ENCODE measurements at regions not wholly inside any gene's neighbourhood (a gene's known extent, or its start where the extent isn't known, plus 50 kb on each side); places are given as distances from the start of the nearest gene placed in this dataset.

- TF ChIP-seq TCF12 (IDR thresholded peaks at IDR 0.05; ENCODE audit: low read depth) (no peak), RAD21 (IDR thresholded peaks at IDR 0.05; ENCODE audit: low read depth) (peak; percentile 72)
Observed at GRCh38 chr3:82643948-82644347, 882.5 kb upstream of the GBE1 start.

- TF ChIP-seq TCF12 (IDR thresholded peaks at IDR 0.05; ENCODE audit: low read depth) (no peak), RAD21 (IDR thresholded peaks at IDR 0.05; ENCODE audit: low read depth) (no peak), CREB1 (IDR thresholded peaks at IDR 0.05; ENCODE audit: low read depth) (no peak), TEAD4 (IDR thresholded peaks at IDR 0.05) (no peak), YY1 (IDR thresholded peaks at IDR 0.05; ENCODE audit: low read depth) (no peak), USF1 (IDR thresholded peaks at IDR 0.05) (no peak), EP300 (IDR thresholded peaks at IDR 0.05; ENCODE audit: borderline replicate concordance) (no peak), NFIC (IDR thresholded peaks at IDR 0.05) (no peak), CEBPB (IDR thresholded peaks at IDR 0.05) (no peak), EGR1 (IDR thresholded peaks at IDR 0.05) (no peak), ZBTB7A (IDR thresholded peaks at IDR 0.05; ENCODE audit: low read depth) (no peak), FOXM1 (IDR thresholded peaks at IDR 0.05; ENCODE audit: borderline replicate concordance, low read depth) (no peak), MAX (IDR thresholded peaks at IDR 0.05) (no peak), REST (IDR thresholded peaks at IDR 0.05; ENCODE audit: low read depth) (no peak), TAF1 (IDR thresholded peaks at IDR 0.05; ENCODE audit: low read depth) (no peak)
Observed at GRCh38 chr3:82641701-82642100, 880.3 kb upstream of the GBE1 start.

- TF ChIP-seq EP300 (IDR thresholded peaks at IDR 0.05; ENCODE audit: borderline replicate concordance) (no peak), RAD21 (IDR thresholded peaks at IDR 0.05; ENCODE audit: low read depth) (no peak), CEBPB (IDR thresholded peaks at IDR 0.05) (no peak)
Observed at GRCh38 chr3:82640254-82640653, 878.8 kb upstream of the GBE1 start.

GRCh38 chr3:82637574-82637973 is 876.1 kb upstream of the GBE1 start:
- no peak for TF ChIP-seq RAD21 (IDR thresholded peaks at IDR 0.05; ENCODE audit: low read depth)
- no peak for TF ChIP-seq EP300 (IDR thresholded peaks at IDR 0.05; ENCODE audit: borderline replicate concordance)
- TF ChIP-seq YY1 (IDR thresholded peaks at IDR 0.05; ENCODE audit: low read depth): no peak
- TF ChIP-seq TCF12 (IDR thresholded peaks at IDR 0.05; ENCODE audit: low read depth): no peak
- no peak for TF ChIP-seq EGR1 (IDR thresholded peaks at IDR 0.05)
- no peak for TF ChIP-seq REST (IDR thresholded peaks at IDR 0.05; ENCODE audit: low read depth)
- TF ChIP-seq TAF1 (IDR thresholded peaks at IDR 0.05; ENCODE audit: low read depth): no peak

GRCh38 chr3:82636177-82636576 is 874.7 kb upstream of the GBE1 start:
- TF ChIP-seq EP300 (IDR thresholded peaks at IDR 0.05; ENCODE audit: borderline replicate concordance) (no peak), TEAD4 (IDR thresholded peaks at IDR 0.05) (no peak), FOXM1 (IDR thresholded peaks at IDR 0.05; ENCODE audit: borderline replicate concordance, low read depth) (no peak), NFIC (IDR thresholded peaks at IDR 0.05) (no peak), RAD21 (IDR thresholded peaks at IDR 0.05; ENCODE audit: low read depth) (no peak), ZBTB7A (IDR thresholded peaks at IDR 0.05; ENCODE audit: low read depth) (no peak), CEBPB (IDR thresholded peaks at IDR 0.05) (no peak), EGR1 (IDR thresholded peaks at IDR 0.05) (no peak), REST (IDR thresholded peaks at IDR 0.05; ENCODE audit: low read depth) (no peak), YY1 (IDR thresholded peaks at IDR 0.05; ENCODE audit: low read depth) (no peak), TCF12 (IDR thresholded peaks at IDR 0.05; ENCODE audit: low read depth) (no peak), CREB1 (IDR thresholded peaks at IDR 0.05; ENCODE audit: low read depth) (no peak), USF1 (IDR thresholded peaks at IDR 0.05) (no peak), TAF1 (IDR thresholded peaks at IDR 0.05; ENCODE audit: low read depth) (no peak), MAX (IDR thresholded peaks at IDR 0.05) (no peak)
